HepG2 (cell line): ENCODE measurements at regions not wholly inside any gene's neighbourhood (a gene's known extent, or its start where the extent isn't known, plus 50 kb on each side); places are given as distances from the start of the nearest gene placed in this dataset.

Experiments
- ATAC-seq: fragments of 200-7000 bp; cut with Tn5 transposase; 3 replicates; pipeline ENCODE4 v1.9.1; 2020; ENCODE audit warnings: mild to moderate bottlenecking, moderate library complexity
- BruUV-seq: library from RNA; stranded (reverse); fragments of 400-500 nt; replicated peaks from 2 replicates; lab custom pipeline; 2021; lab: Mats Ljungman, UMichigan
- CTCF ChIA-PET: fragments of 300-600 bp; formaldehyde crosslinking; extraction: SDS; loops from one replicate; lab custom pipeline; 2021; ENCODE audit warnings: low total read pairs, inconsistent platforms, low intra/inter-chr PET ratio; lab: Yijun Ruan, JAX
- POLR2A ChIA-PET: fragments of 350-600 bp; sonication (Branson Sonifier 250); formaldehyde crosslinking; loops from one replicate; lab custom pipeline; 2020; ENCODE audit warnings: antibody characterized with exemption, inconsistent platforms; lab: Yijun Ruan, JAX
- DNase-seq: peaks from one replicate; pipeline ENCODE4 v3.0.0-alpha.2; 2015; ENCODE audit warnings: low spot score
- FAIRE-seq: peaks from 3 replicates; lab custom pipeline; 2011; peaks lifted over from hg19 to GRCh38; lab: Jason Lieb, UNC
- H2AFZ ChIP-seq: one replicate; pipeline ENCODE4 v1.6.1; 2011; ENCODE audit warnings: low read length, inconsistent platforms
- H3K27ac ChIP-seq: fragments of 300-600 bp; 3 replicates; pipeline ENCODE4 v1.8.0; 2011; ENCODE audit warnings: mixed run types, mild to moderate bottlenecking, mixed read lengths, low read length, inconsistent platforms; ENCODE audit not compliant: insufficient read depth; ENCODE audit errors: extremely low read length
- H3K27me3 ChIP-seq, 2 experiments: fragments of 200-600 bp in 1 of 2; 2 replicates in 1 of 2; 3 replicates in 1 of 2; pipeline versions ENCODE4 v1.6.0 to v1.8.0; 2011; ENCODE audit warnings: low read length in 2 of 2, mild to moderate bottlenecking in 2 of 2, moderate library complexity in 2 of 2, inconsistent platforms in 1 of 2; ENCODE audit not compliant: insufficient read depth in 2 of 2, control insufficient read depth in 1 of 2
- H3K36me3 ChIP-seq, 2 experiments: fragments of 200-600 bp in 1 of 2; replicated peaks in 1 of 2; 2 replicates in 1 of 2; 3 replicates in 1 of 2; pipeline versions ENCODE4 v1.5.1 to v1.8.0; 2011; ENCODE audit warnings: low read length in 2 of 2, inconsistent platforms in 1 of 2; ENCODE audit not compliant: insufficient read depth in 2 of 2, control insufficient read depth in 1 of 2
- H3K4me1 ChIP-seq: 2 replicates; pipeline ENCODE4 v1.5.1; 2012; ENCODE audit warnings: low read length, inconsistent platforms; ENCODE audit not compliant: insufficient read depth
- H3K4me2 ChIP-seq: 2 replicates; pipeline ENCODE4 v1.6.0; 2011; ENCODE audit warnings: low read depth, low read length, inconsistent platforms
- H3K4me3 ChIP-seq, 3 experiments: fragments of 200-600 bp in 1 of 3; sonication (generic), shearing (Covaris generic) in 1 of 3; replicated peaks in 1 of 3; 2 replicates each; pipeline ENCODE4 v1.5.1; 2011 to 2016; ENCODE audit warnings: low read length in 3 of 3, inconsistent platforms in 2 of 3, low read depth in 2 of 3, mild to moderate bottlenecking in 2 of 3, control low read depth in 1 of 3, mixed read lengths in 1 of 3; ENCODE audit not compliant: insufficient read depth in 1 of 3
- H3K79me2 ChIP-seq: one replicate; pipeline ENCODE4 v1.6.1; 2011; ENCODE audit warnings: low read length, inconsistent platforms; ENCODE audit not compliant: insufficient read depth
- H3K9ac ChIP-seq: 2 replicates; pipeline ENCODE4 v1.6.0; 2011; ENCODE audit warnings: mild to moderate bottlenecking, low read depth, low read length, inconsistent platforms; ENCODE audit not compliant: insufficient read depth
- H3K9me3 ChIP-seq: 2 replicates; pipeline ENCODE4 v1.5.1; 2012; ENCODE audit warnings: mild to moderate bottlenecking, low read length
- H4K20me1 ChIP-seq: 2 replicates; pipeline ENCODE4 v1.6.0; 2011; ENCODE audit warnings: inconsistent platforms, mild to moderate bottlenecking, low read length, moderate library complexity; ENCODE audit not compliant: insufficient read depth
- CEBPB ChIP-seq: IDR thresholded peaks from 2 replicates; pipeline ENCODE4 v1.6.1; 2011; ENCODE audit warnings: low read depth, low read length, improper control_type of control experiment, borderline replicate concordance
- FIP1L1 ChIP-seq: fragments of 200-400 bp; formaldehyde crosslinking; IDR thresholded peaks from 2 replicates; pipeline ENCODE4 v1.6.1; 2018; ENCODE audit warnings: low read depth, mild to moderate bottlenecking, low read length, moderate library complexity, borderline replicate concordance; ENCODE audit not compliant: insufficient read depth
- JDP2 ChIP-seq: sonication (generic); formaldehyde crosslinking; IDR thresholded peaks from 2 replicates; pipeline ENCODE4 v1.8.1; 2022; ENCODE audit warnings: missing genetic modification reagents, borderline replicate concordance
- ZKSCAN8 ChIP-seq: IDR thresholded peaks from 2 replicates; pipeline ENCODE4 v1.6.1; 2016; ENCODE audit warnings: borderline replicate concordance, missing genetic modification reagents, missing compliant biosample characterization
- ZNF317 ChIP-seq: sonication (generic); formaldehyde crosslinking; IDR thresholded peaks from 2 replicates; pipeline ENCODE4 v1.5.0; 2020; ENCODE audit warnings: mild to moderate bottlenecking, missing genetic modification reagents
- ZNF557 ChIP-seq: sonication (generic); formaldehyde crosslinking; IDR thresholded peaks from 2 replicates; pipeline ENCODE4 v1.4.0; 2020; ENCODE audit warnings: missing genetic modification reagents
- WGBS: methylation state at CpG from one replicate; pipeline ENCODE4 v1.1.6; 2017; ENCODE audit warnings: low lambda C conversion rate; 5-methylcytosine and 5-hydroxymethylcytosine counted together
- in situ Hi-C: cut with HindIII; loops from 2 replicates; pipeline ENCODE4 v1.10.0; 2017; ENCODE audit warnings: low pct_unique_long_range_greater_than_20kb; ENCODE audit not compliant: extremely low pct_ligation_motif_present
- intact Hi-C: fragments of 100-400 bp; cut with micrococcal nuclease; formaldehyde crosslinking; loops from one replicate; pipeline ENCODE4 v1.10.0; 2022; ENCODE audit not compliant: unreplicated experiment
- TF ChIP-seq, protein P1 (sequence below): sonication (generic); formaldehyde crosslinking; IDR thresholded peaks from 2 replicates; pipeline ENCODE4 v1.4.0; 2020; ENCODE audit warnings: missing genetic modification reagents, borderline replicate concordance
- TF ChIP-seq, protein P2 (sequence below): conservative IDR thresholded peaks from 2 replicates; pipeline ENCODE4 v1.6.1; 2018; ENCODE audit warnings: missing genetic modification reagents

DNA sequence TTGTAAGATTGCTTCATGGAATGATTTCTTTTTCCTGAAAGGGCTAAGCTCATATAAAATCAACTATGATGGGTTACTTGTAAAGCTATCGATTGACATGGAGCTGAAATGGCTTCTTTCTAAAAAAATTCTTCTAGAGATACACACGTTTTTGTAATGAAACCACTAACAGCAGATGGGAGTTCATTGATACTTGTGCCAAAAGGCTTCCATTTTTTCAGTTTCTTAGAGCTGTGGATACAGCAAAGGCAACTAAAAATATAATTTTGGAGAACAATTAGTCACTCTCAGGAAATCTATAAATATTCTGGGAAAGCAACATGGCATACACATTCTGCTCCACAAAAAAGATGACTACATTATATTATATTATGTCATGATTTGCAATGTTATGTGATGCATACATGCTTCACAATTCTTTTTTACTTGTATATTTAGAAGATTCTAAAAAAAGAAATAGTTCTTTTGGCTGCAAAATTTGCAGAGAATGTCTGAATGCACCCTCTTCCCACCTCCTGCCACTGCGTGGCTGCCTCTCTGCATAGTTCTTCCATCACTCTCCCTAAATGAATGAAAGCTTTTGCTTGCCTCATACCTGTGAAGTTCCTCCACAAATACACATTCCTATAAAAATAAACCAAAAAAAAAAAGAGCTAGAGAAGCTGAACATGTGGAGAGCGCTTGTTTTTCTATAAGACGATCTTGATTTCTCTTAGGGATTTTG is 802.5 kb downstream of the EFNB2 start (continued):
- TF ChIP-seq, protein P1, sequence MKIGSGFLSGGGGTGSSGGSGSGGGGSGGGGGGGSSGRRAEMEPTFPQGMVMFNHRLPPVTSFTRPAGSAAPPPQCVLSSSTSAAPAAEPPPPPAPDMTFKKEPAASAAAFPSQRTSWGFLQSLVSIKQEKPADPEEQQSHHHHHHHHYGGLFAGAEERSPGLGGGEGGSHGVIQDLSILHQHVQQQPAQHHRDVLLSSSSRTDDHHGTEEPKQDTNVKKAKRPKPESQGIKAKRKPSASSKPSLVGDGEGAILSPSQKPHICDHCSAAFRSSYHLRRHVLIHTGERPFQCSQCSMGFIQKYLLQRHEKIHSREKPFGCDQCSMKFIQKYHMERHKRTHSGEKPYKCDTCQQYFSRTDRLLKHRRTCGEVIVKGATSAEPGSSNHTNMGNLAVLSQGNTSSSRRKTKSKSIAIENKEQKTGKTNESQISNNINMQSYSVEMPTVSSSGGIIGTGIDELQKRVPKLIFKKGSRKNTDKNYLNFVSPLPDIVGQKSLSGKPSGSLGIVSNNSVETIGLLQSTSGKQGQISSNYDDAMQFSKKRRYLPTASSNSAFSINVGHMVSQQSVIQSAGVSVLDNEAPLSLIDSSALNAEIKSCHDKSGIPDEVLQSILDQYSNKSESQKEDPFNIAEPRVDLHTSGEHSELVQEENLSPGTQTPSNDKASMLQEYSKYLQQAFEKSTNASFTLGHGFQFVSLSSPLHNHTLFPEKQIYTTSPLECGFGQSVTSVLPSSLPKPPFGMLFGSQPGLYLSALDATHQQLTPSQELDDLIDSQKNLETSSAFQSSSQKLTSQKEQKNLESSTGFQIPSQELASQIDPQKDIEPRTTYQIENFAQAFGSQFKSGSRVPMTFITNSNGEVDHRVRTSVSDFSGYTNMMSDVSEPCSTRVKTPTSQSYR, result no peak

DNA sequence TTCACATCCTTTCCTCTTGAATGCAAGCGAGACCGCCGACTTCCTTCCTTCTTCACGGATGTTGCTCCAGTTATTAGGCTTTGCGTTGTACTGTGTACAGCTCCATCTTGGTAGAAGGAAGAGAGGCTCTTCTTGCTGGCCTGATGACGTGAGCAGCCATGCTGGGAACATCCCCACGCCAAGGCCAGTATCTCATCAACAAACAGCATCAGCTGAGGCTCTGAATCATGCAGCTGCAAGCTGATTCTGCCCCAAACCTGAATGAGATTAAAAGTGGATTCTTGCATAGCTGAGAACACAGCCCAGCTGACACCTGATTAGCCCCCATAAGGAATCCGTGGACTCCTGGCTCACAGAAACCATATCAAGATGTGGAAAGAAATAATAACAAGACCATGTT is 809.6 kb downstream of the EFNB2 start:
- Histone ChIP-seq H3K36me3 (no peaks in the 10 kb centered on the region), H3K4me3 (no peak overlapping the region), H3K4me2 (no peak overlapping the region), H3K79me2 (no peaks in the 10 kb centered on the region), H3K4me1 (no peaks in the 10 kb centered on the region), H3K9me3 (peaks cover 84% of the 10 kb centered on the region), H3K27ac (no peak overlapping the region), H3K9ac (no peak overlapping the region), H4K20me1 (no peaks in the 10 kb centered on the region), H3K27me3 (no peaks in the 10 kb centered on the region), H2AFZ (no peak overlapping the region)
- intact Hi-C loops (no loop called here), in situ Hi-C loops (no loop called here)
- TF ChIP-seq CEBPB (no peak), FIP1L1 (no peak), ZNF557 (CRISPR knock-in tag) (no peak), ZKSCAN8 (CRISPR knock-in tag) (no peak), JDP2 (CRISPR knock-in tag) (no peak), ZNF317 (CRISPR knock-in tag) (no peak)
- TF ChIP-seq, protein P2, sequence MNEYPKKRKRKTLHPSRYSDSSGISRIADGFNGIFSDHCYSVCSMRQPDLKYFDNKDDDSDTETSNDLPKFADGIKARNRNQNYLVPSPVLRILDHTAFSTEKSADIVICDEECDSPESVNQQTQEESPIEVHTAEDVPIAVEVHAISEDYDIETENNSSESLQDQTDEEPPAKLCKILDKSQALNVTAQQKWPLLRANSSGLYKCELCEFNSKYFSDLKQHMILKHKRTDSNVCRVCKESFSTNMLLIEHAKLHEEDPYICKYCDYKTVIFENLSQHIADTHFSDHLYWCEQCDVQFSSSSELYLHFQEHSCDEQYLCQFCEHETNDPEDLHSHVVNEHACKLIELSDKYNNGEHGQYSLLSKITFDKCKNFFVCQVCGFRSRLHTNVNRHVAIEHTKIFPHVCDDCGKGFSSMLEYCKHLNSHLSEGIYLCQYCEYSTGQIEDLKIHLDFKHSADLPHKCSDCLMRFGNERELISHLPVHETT (CRISPR knock-in tag), result no peak
- FAIRE-seq (no peak), ATAC-seq (no peak), DNase-seq (no peak)
- BruUV-seq, result no TSS peak
- 30% methylated on average over 8 of the region's 8 CpGs for WGBS
- POLR2A ChIA-PET, result no interaction called here
- CTCF ChIA-PET, result no interaction called here
